PC-9 (cell line): ENCODE measurements at regions not wholly inside any gene's neighbourhood (a gene's known extent, or its start where the extent isn't known, plus 50 kb on each side); places are given as distances from the start of the nearest gene placed in this dataset.

ENCODE experiments used
- BruUV-seq: library from RNA; stranded (reverse); fragments of 400-500 nt; replicated peaks from 2 replicates; lab custom pipeline; 2021; lab: Mats Ljungman, UMichigan
- CTCF ChIA-PET: fragments of 300-600 bp; sonication (Branson Sonifier 250); formaldehyde crosslinking; loops from one replicate; lab custom pipeline; 2022; ENCODE audit warnings: antibody characterized with exemption; lab: Charles Lee
- POLR2A ChIA-PET: fragments of 300-600 bp; sonication (Branson Sonifier 250); formaldehyde crosslinking; loops from one replicate; lab custom pipeline; 2022; ENCODE audit warnings: antibody characterized with exemption; ENCODE audit not compliant: unreplicated experiment; lab: Charles Lee
- DNase-seq, 2 experiments: peaks; one replicate each; pipeline versions ENCODE4 v3.0.0 to v3.0.0-alpha.2; 2015 to 2022; ENCODE audit warnings: mixed read lengths in 1 of 2
- H2AFZ ChIP-seq: fragments of 200-600 bp; sonication (generic); 2 replicates; pipeline ENCODE4 v1.8.1; 2017; ENCODE audit warnings: antibody characterized with exemption
- H3F3A ChIP-seq: fragments of 200-600 bp; sonication (generic); 2 replicates; pipeline ENCODE4 v1.8.1; 2017; ENCODE audit warnings: antibody characterized with exemption, mild to moderate bottlenecking, low read depth; ENCODE audit not compliant: insufficient read depth
- H3K27ac ChIP-seq: fragments of 200-600 bp; sonication (generic); 2 replicates; pipeline ENCODE4 v1.6.1; 2016; ENCODE audit warnings: mixed run types
- H3K27me3 ChIP-seq: fragments of 200-600 bp; sonication (generic); 2 replicates; pipeline ENCODE4 v1.6.1; 2016; ENCODE audit warnings: low read depth, mixed run types; ENCODE audit not compliant: insufficient read depth
- H3K36me3 ChIP-seq: fragments of 200-600 bp; sonication (generic); 2 replicates; pipeline ENCODE4 v1.6.1; 2016; ENCODE audit warnings: low read depth, mixed run types
- H3K4me1 ChIP-seq: fragments of 200-600 bp; sonication (generic); replicated peaks from 2 replicates; pipeline ENCODE4 v1.6.1; 2016; ENCODE audit warnings: mixed run types; ENCODE audit not compliant: insufficient read depth
- H3K4me2 ChIP-seq: fragments of 200-600 bp; sonication (generic); 2 replicates; pipeline ENCODE4 v1.6.1; 2017; ENCODE audit warnings: mixed run types
- H3K4me3 ChIP-seq: fragments of 200-600 bp; sonication (generic); 2 replicates; pipeline ENCODE4 v1.6.1; 2016; ENCODE audit warnings: mixed run types
- H3K79me2 ChIP-seq: fragments of 200-600 bp; sonication (generic); 2 replicates; pipeline ENCODE4 v1.6.1; 2017; ENCODE audit warnings: low read depth, mixed run types
- H3K9me2 ChIP-seq: fragments of 200-600 bp; sonication (generic); 2 replicates; pipeline ENCODE4 v1.8.1; 2017; ENCODE audit warnings: mild to moderate bottlenecking; ENCODE audit not compliant: insufficient read depth
- H3K9me3 ChIP-seq: fragments of 200-600 bp; sonication (generic); 2 replicates; pipeline ENCODE4 v1.8.1; 2016; ENCODE audit warnings: low read depth; ENCODE audit not compliant: insufficient read depth
- H4K20me1 ChIP-seq: fragments of 200-600 bp; sonication (generic); 2 replicates; pipeline ENCODE4 v1.8.1; 2017; ENCODE audit not compliant: insufficient read depth
- CTCF ChIP-seq: fragments of 200-600 bp; sonication (generic); conservative IDR thresholded peaks from 2 replicates; pipeline ENCODE4 v1.6.1; 2017; ENCODE audit warnings: mixed run types, antibody characterized with exemption, mild to moderate bottlenecking, moderate library complexity
- EZH2 ChIP-seq: fragments of 200-600 bp; sonication (generic); IDR thresholded peaks from 2 replicates; pipeline ENCODE4 v1.8.0; 2017; ENCODE audit warnings: antibody characterized with exemption, low read depth
- intact Hi-C: fragments of 100-400 bp; cut with micrococcal nuclease; formaldehyde crosslinking; loops from one replicate; pipeline ENCODE4 v1.10.0; 2022; ENCODE audit not compliant: unreplicated experiment

- no peaks in the 10 kb centered on the region for H3K9me2 ChIP-seq
- no peaks in the 10 kb centered on the region for H3F3A ChIP-seq
- ChIA-PET POLR2A (no interaction called here), CTCF (no interaction called here)
- no peak overlapping the region for H3K4me3 ChIP-seq
- DNase-seq: no peak
- no peaks in the 10 kb centered on the region for H3K9me3 ChIP-seq
- no TSS peak for BruUV-seq
- no peak overlapping the region for H2AFZ ChIP-seq
- no peaks in the 10 kb centered on the region for H3K36me3 ChIP-seq
- H3K4me1 ChIP-seq: no peaks in the 10 kb centered on the region
- TF ChIP-seq EZH2 (no peak), CTCF (no peak)
- H3K4me2 ChIP-seq: no peak overlapping the region
- H4K20me1 ChIP-seq: no peaks in the 10 kb centered on the region
- no peak overlapping the region for H3K27ac ChIP-seq
- H3K79me2 ChIP-seq: no peaks in the 10 kb centered on the region
- intact Hi-C loops: no loop called here
- no peaks in the 10 kb centered on the region for H3K27me3 ChIP-seq
Observed at GRCh38 chr10:3647074-3647473, 137.9 kb downstream of the KLF6 start.

- no peak for TF ChIP-seq CTCF
- TF ChIP-seq EZH2: no peak
- intact Hi-C loops: no loop called here
- Histone ChIP-seq H3K36me3 (no peaks in the 10 kb centered on the region), H3K9me3 (no peaks in the 10 kb centered on the region), H4K20me1 (no peaks in the 10 kb centered on the region), H2AFZ (no peak overlapping the region), H3K27me3 (no peaks in the 10 kb centered on the region), H3K4me3 (no peak overlapping the region), H3K4me2 (no peak overlapping the region), H3K4me1 (no peaks in the 10 kb centered on the region), H3K79me2 (no peaks in the 10 kb centered on the region), H3K9me2 (no peaks in the 10 kb centered on the region), H3F3A (no peaks in the 10 kb centered on the region), H3K27ac (no peak overlapping the region)
- no peak for DNase-seq
- ChIA-PET POLR2A (no interaction called here), CTCF (no interaction called here)
- no TSS peak for BruUV-seq
Observed at GRCh38 chr10:3645406-3645805, 139.6 kb downstream of the KLF6 start.

- Histone ChIP-seq H3K27ac (no peak overlapping the region), H3K27me3 (no peaks in the 10 kb centered on the region), H3K36me3 (no peaks in the 10 kb centered on the region), H3K79me2 (no peaks in the 10 kb centered on the region), H3K4me3 (no peak overlapping the region), H3F3A (peaks cover 28% of the 10 kb centered on the region), H3K4me1 (peaks cover 31% of the 10 kb centered on the region), H3K4me2 (no peak overlapping the region), H3K9me2 (no peaks in the 10 kb centered on the region), H2AFZ (no peak overlapping the region), H4K20me1 (no peaks in the 10 kb centered on the region), H3K9me3 (no peaks in the 10 kb centered on the region)
- CTCF ChIA-PET: no interaction called here
- POLR2A ChIA-PET: no interaction called here
- no TSS peak for BruUV-seq
- intact Hi-C loops: no loop called here
- DNase-seq: no peak
- TF ChIP-seq EZH2: no peak
- TF ChIP-seq CTCF: no peak
Observed at GRCh38 chr10:3640816-3641215, 144.2 kb downstream of the KLF6 start.
